ENCODE measurements at regions not wholly inside any gene's neighbourhood (a gene's known extent, or its start where the extent isn't known, plus 50 kb on each side); places are given as distances from the start of the nearest gene placed in this dataset.
"Not testable (repeated sequence)": the region's sequence is repeated elsewhere in the genome, so short reads cannot be mapped to it uniquely, and the experiment has no call there.

- H3K36me3 ChIP-seq (ENCODE audit: control insufficient read depth, insufficient read depth, low read length); H3K27ac ChIP-seq (ENCODE audit: insufficient read depth, low read length); H3K27me3 ChIP-seq (ENCODE audit: control insufficient read depth, insufficient read depth, low read length); DNase-seq (ENCODE audit: low read depth in 2 of 2); H3K9me3 ChIP-seq (ENCODE audit: control insufficient read depth, insufficient read depth, low read depth, low read length); H3K4me3 ChIP-seq (replicated peaks in 1 of 4; ENCODE audit: control extremely low read depth in 1 of 4, insufficient read depth in 1 of 4, low read depth in 3 of 4, low read length in 4 of 4); H3K4me1 ChIP-seq (ENCODE audit: control insufficient read depth, extremely low read depth, insufficient read depth, low read length); H3K79me2 ChIP-seq (ENCODE audit: control insufficient read depth, insufficient read depth, low read length); H4K20me1 ChIP-seq (ENCODE audit: control insufficient read depth, extremely low read depth, insufficient read depth, low read length); H3K4me2 ChIP-seq (ENCODE audit: extremely low read depth, insufficient read depth, low read length); H3K9ac ChIP-seq (ENCODE audit: insufficient read depth, low read length); H2AFZ ChIP-seq (ENCODE audit: low read length): not testable (repeated sequence)
Observed at GRCh38 chr4:55696424-55696823, 60.3 kb upstream of the NMU start.

- TF ChIP-seq EZH2 (IDR thresholded peaks at IDR 0.05; ENCODE audit: low read length, missing control alignments) (no peak), CTCF (conservative IDR thresholded peaks at IDR 0.05 in 1 of 2, IDR thresholded peaks at IDR 0.05 in 1 of 2; ENCODE audit: low read depth in 1 of 2, low read length in 2 of 2) (no peak)
- Histone ChIP-seq H3K79me2 (ENCODE audit: control insufficient read depth, insufficient read depth, low read length) (no peaks in the 10 kb centered on the region), H3K9ac (ENCODE audit: insufficient read depth, low read length) (no peak overlapping the region), H2AFZ (ENCODE audit: low read length) (no peak overlapping the region), H3K9me3 (ENCODE audit: control insufficient read depth, insufficient read depth, low read depth, low read length) (no peaks in the 10 kb centered on the region), H4K20me1 (ENCODE audit: control insufficient read depth, extremely low read depth, insufficient read depth, low read length) (no peaks in the 10 kb centered on the region), H3K4me2 (ENCODE audit: extremely low read depth, insufficient read depth, low read length) (peak overlapping the region; percentile 25), H3K27me3 (ENCODE audit: control insufficient read depth, insufficient read depth, low read length) (no peaks in the 10 kb centered on the region), H3K4me1 (ENCODE audit: control insufficient read depth, extremely low read depth, insufficient read depth, low read length) (peaks cover 2% of the 10 kb centered on the region), H3K27ac (ENCODE audit: insufficient read depth, low read length) (no peak overlapping the region), H3K36me3 (ENCODE audit: control insufficient read depth, insufficient read depth, low read length) (no peaks in the 10 kb centered on the region), H3K4me3 (replicated peaks in 1 of 4; ENCODE audit: control extremely low read depth in 1 of 4, insufficient read depth in 1 of 4, low read depth in 3 of 4, low read length in 4 of 4) (no peak overlapping the region)
- peak in 1 of 2 donors; percentile 7 for DNase-seq (ENCODE audit: low read depth in 2 of 2)
Observed at GRCh38 chr4:55706541-55706940, 70.4 kb upstream of the NMU start.

GRCh38 chr4:55707507-55707906, 71.4 kb upstream of the NMU start:
- Histone ChIP-seq H3K9me3 (ENCODE audit: control insufficient read depth, insufficient read depth, low read depth, low read length) (no peaks in the 10 kb centered on the region), H3K4me1 (ENCODE audit: control insufficient read depth, extremely low read depth, insufficient read depth, low read length) (peaks cover 2% of the 10 kb centered on the region), H3K4me3 (replicated peaks in 1 of 4; ENCODE audit: control extremely low read depth in 1 of 4, insufficient read depth in 1 of 4, low read depth in 3 of 4, low read length in 4 of 4) (no peak overlapping the region), H3K27me3 (ENCODE audit: control insufficient read depth, insufficient read depth, low read length) (no peaks in the 10 kb centered on the region), H2AFZ (ENCODE audit: low read length) (no peak overlapping the region), H3K9ac (ENCODE audit: insufficient read depth, low read length) (no peak overlapping the region), H3K4me2 (ENCODE audit: extremely low read depth, insufficient read depth, low read length) (no peak overlapping the region), H4K20me1 (ENCODE audit: control insufficient read depth, extremely low read depth, insufficient read depth, low read length) (no peaks in the 10 kb centered on the region), H3K36me3 (ENCODE audit: control insufficient read depth, insufficient read depth, low read length) (no peaks in the 10 kb centered on the region), H3K79me2 (ENCODE audit: control insufficient read depth, insufficient read depth, low read length) (no peaks in the 10 kb centered on the region), H3K27ac (ENCODE audit: insufficient read depth, low read length) (no peak overlapping the region)
- TF ChIP-seq CTCF (conservative IDR thresholded peaks at IDR 0.05 in 1 of 2, IDR thresholded peaks at IDR 0.05 in 1 of 2; ENCODE audit: low read depth in 1 of 2, low read length in 2 of 2) (no peak), EZH2 (IDR thresholded peaks at IDR 0.05; ENCODE audit: low read length, missing control alignments) (no peak)
- DNase-seq (ENCODE audit: low read depth in 2 of 2): no peak

GRCh38 chr4:55707991-55708390, 71.9 kb upstream of the NMU start:
- H3K79me2 ChIP-seq (ENCODE audit: control insufficient read depth, insufficient read depth, low read length); H3K4me2 ChIP-seq (ENCODE audit: extremely low read depth, insufficient read depth, low read length); DNase-seq (ENCODE audit: low read depth in 2 of 2); H4K20me1 ChIP-seq (ENCODE audit: control insufficient read depth, extremely low read depth, insufficient read depth, low read length); H3K4me1 ChIP-seq (ENCODE audit: control insufficient read depth, extremely low read depth, insufficient read depth, low read length); H3K27me3 ChIP-seq (ENCODE audit: control insufficient read depth, insufficient read depth, low read length); H3K9ac ChIP-seq (ENCODE audit: insufficient read depth, low read length); H3K9me3 ChIP-seq (ENCODE audit: control insufficient read depth, insufficient read depth, low read depth, low read length); H3K4me3 ChIP-seq (replicated peaks in 1 of 4; ENCODE audit: control extremely low read depth in 1 of 4, insufficient read depth in 1 of 4, low read depth in 3 of 4, low read length in 4 of 4); H2AFZ ChIP-seq (ENCODE audit: low read length); H3K27ac ChIP-seq (ENCODE audit: insufficient read depth, low read length); H3K36me3 ChIP-seq (ENCODE audit: control insufficient read depth, insufficient read depth, low read length): not testable (repeated sequence)

GRCh38 chr4:55712835-55713234, 76.7 kb upstream of the NMU start:
- H3K27ac ChIP-seq (ENCODE audit: insufficient read depth, low read length); H3K4me3 ChIP-seq (replicated peaks in 1 of 4; ENCODE audit: control extremely low read depth in 1 of 4, insufficient read depth in 1 of 4, low read depth in 3 of 4, low read length in 4 of 4); H3K4me2 ChIP-seq (ENCODE audit: extremely low read depth, insufficient read depth, low read length); H3K27me3 ChIP-seq (ENCODE audit: control insufficient read depth, insufficient read depth, low read length); H3K36me3 ChIP-seq (ENCODE audit: control insufficient read depth, insufficient read depth, low read length); H3K9me3 ChIP-seq (ENCODE audit: control insufficient read depth, insufficient read depth, low read depth, low read length); H4K20me1 ChIP-seq (ENCODE audit: control insufficient read depth, extremely low read depth, insufficient read depth, low read length); DNase-seq (ENCODE audit: low read depth in 2 of 2); H3K9ac ChIP-seq (ENCODE audit: insufficient read depth, low read length); H3K79me2 ChIP-seq (ENCODE audit: control insufficient read depth, insufficient read depth, low read length); H2AFZ ChIP-seq (ENCODE audit: low read length); H3K4me1 ChIP-seq (ENCODE audit: control insufficient read depth, extremely low read depth, insufficient read depth, low read length): not testable (repeated sequence)
